ENCODE measurements at regions not wholly inside any gene's neighbourhood (a gene's known extent, or its start where the extent isn't known, plus 50 kb on each side); places are given as distances from the start of the nearest gene placed in this dataset.

- DNase-seq (ENCODE audit: low read depth in 1 of 2, low spot score in 2 of 2) (no peak), FAIRE-seq (no peak)
- no peaks in the 10 kb centered on the region for H3K23me2 ChIP-seq (ENCODE audit: low read depth, low read length)
- H3K4me3 ChIP-seq (ENCODE audit: extremely low read depth in 1 of 4, insufficient read depth in 2 of 4, low read depth in 3 of 4, low read length in 4 of 4) = no peak overlapping the region
- H2AFZ ChIP-seq (ENCODE audit: low read length) = no peak overlapping the region
- H3K4me1 ChIP-seq (replicated peaks in 1 of 4; ENCODE audit: control insufficient read depth in 3 of 4, insufficient read depth in 4 of 4, low read length in 3 of 4) = peaks cover 0 to 6% (median 2%) of the 10 kb centered on the region in 4 experiments; a peak in 2 of 7 replicates
- H3K27ac ChIP-seq (ENCODE audit: low read depth, low read length) = no peak overlapping the region
- CTCF ChIA-PET (ENCODE audit: partially characterized antibody) = interaction anchor here (0.9 kb wide), 1 partner anchor 12 kb away, joined by 3 read pairs; no protein-coding TSS in a partner anchor
- H4K91ac ChIP-seq (replicated peaks; ENCODE audit: insufficient read length, low read length) = no peak overlapping the region
- no peak overlapping the region for H3K18ac ChIP-seq (ENCODE audit: extremely low read depth, low read length)
- H2BK12ac ChIP-seq (ENCODE audit: low read depth, low read length) = no peak overlapping the region
- no peak overlapping the region for H2BK120ac ChIP-seq (replicated peaks; ENCODE audit: low read depth, low read length)
- H3K36me3 ChIP-seq (ENCODE audit: control insufficient read depth in 2 of 4, insufficient read depth in 4 of 4, low read length in 3 of 4) = no peaks in the 10 kb centered on the region
- no peak overlapping the region for H3K4me2 ChIP-seq (ENCODE audit: insufficient read depth in 1 of 2, low read depth in 2 of 2, low read length in 2 of 2)
- no peaks in the 10 kb centered on the region for H3K79me2 ChIP-seq (ENCODE audit: control insufficient read depth in 1 of 2, insufficient read depth in 2 of 2, low read length in 2 of 2)
- H4K5ac ChIP-seq (ENCODE audit: insufficient read length, low read depth, low read length) = no peak overlapping the region
- no peak overlapping the region for H2AK5ac ChIP-seq (ENCODE audit: low read depth, low read length)
- H3K4ac ChIP-seq (replicated peaks; ENCODE audit: insufficient read length, low read depth, low read length) = no peak overlapping the region
- no peaks in the 10 kb centered on the region for H3K27me3 ChIP-seq (replicated peaks in 1 of 4; ENCODE audit: control insufficient read depth in 3 of 4, extremely low read depth in 1 of 4, insufficient read depth in 3 of 4, low read length in 3 of 4)
- no peak overlapping the region for H4K8ac ChIP-seq (ENCODE audit: extremely low read depth, insufficient read depth, low read length)
- no peak overlapping the region for H2BK5ac ChIP-seq (ENCODE audit: low read depth, low read length)
- no peak overlapping the region for H3K56ac ChIP-seq (replicated peaks; ENCODE audit: insufficient read length, low read depth, low read length)
- H4K20me1 ChIP-seq (replicated peaks in 1 of 2; ENCODE audit: control insufficient read depth in 1 of 2, insufficient read depth in 2 of 2, low read length in 2 of 2) = no peaks in the 10 kb centered on the region
- H2BK15ac ChIP-seq (ENCODE audit: low read length) = no peak overlapping the region
- no peak overlapping the region for H3K9ac ChIP-seq (replicated peaks in 1 of 4; ENCODE audit: extremely low read depth in 1 of 4, low read depth in 3 of 4, low read length in 3 of 4)
- H3K79me1 ChIP-seq (ENCODE audit: low read depth, low read length) = no peaks in the 10 kb centered on the region
- H3K23ac ChIP-seq (ENCODE audit: insufficient read length) = no peak overlapping the region
- H3K14ac ChIP-seq (ENCODE audit: insufficient read length) = no peak overlapping the region
- peaks cover 4 to 7% of the 10 kb centered on the region in 2 experiments; a peak in 1 of 4 replicates for H3K9me3 ChIP-seq (ENCODE audit: insufficient read depth in 2 of 2, low read depth in 1 of 2, low read length in 1 of 2)
- POLR2A ChIA-PET (ENCODE audit: partially characterized antibody) = no interaction called here
- H2BK20ac ChIP-seq (ENCODE audit: low read length) = no peak overlapping the region
- 89% methylated on average over 3 of the region's 3 CpGs; no CpG with 5 or more reads in 1 of the 2 experiments for WGBS, 2 experiments (ENCODE audit: extremely low coverage in 1 of 2, insufficient coverage in 1 of 2, insufficient read length in 1 of 2, insufficient replicate concordance in 2 of 2, low coverage in 1 of 2, low lambda C conversion rate in 2 of 2, missing lambda C conversion rate in 1 of 2)
- TF ChIP-seq CHD2 (IDR thresholded peaks at IDR 0.05; ENCODE audit: low read length) (no peak), SIX5 (IDR thresholded peaks at IDR 0.05; ENCODE audit: low read depth, low read length) (no peak)
Observed at GRCh38 chr1:239619190-239619589, 232.8 kb downstream of the CHRM3 start.

All from H1 (cell line).